Natural killer cell (primary cell): ENCODE measurements at regions not wholly inside any gene's neighbourhood (a gene's known extent, or its start where the extent isn't known, plus 50 kb on each side); places are given as distances from the start of the nearest gene placed in this dataset.

Source experiments
- ATAC-seq, 3 donors: fragments of 150-1000 bp in 2 of 3; fragments of 200-7000 bp in 1 of 3; cut with Tn5 transposase; 1 replicate in 1 of 3; 2 replicates in 2 of 3; pipeline ENCODE4 v1.10.0; 2021; ENCODE audit warnings: mild to moderate bottlenecking in 2 of 3, moderate library complexity in 2 of 3
- DNase-seq, 2 donors: peaks; one replicate each; pipeline versions ENCODE4 v3.0.0 to v3.0.0-alpha.2; 2013 to 2021; ENCODE audit warnings: mixed read lengths in 1 of 2
- H3K27ac ChIP-seq: one replicate; pipeline ENCODE4 v1.5.1; 2013; ENCODE audit warnings: mild to moderate bottlenecking, low read length
- H3K27me3 ChIP-seq: one replicate; pipeline ENCODE4 v1.6.1; 2013; ENCODE audit warnings: low read length; ENCODE audit not compliant: control insufficient read depth, insufficient read depth
- H3K36me3 ChIP-seq: one replicate; pipeline ENCODE4 v1.6.1; 2013; ENCODE audit warnings: low read length; ENCODE audit not compliant: control insufficient read depth, insufficient read depth
- H3K4me1 ChIP-seq: one replicate; pipeline ENCODE4 v1.6.1; 2013; ENCODE audit warnings: low read length; ENCODE audit not compliant: control insufficient read depth, insufficient read depth
- H3K4me3 ChIP-seq: one replicate; pipeline ENCODE4 v1.5.1; 2013; ENCODE audit warnings: low read length
- H3K9me3 ChIP-seq: one replicate; pipeline ENCODE4 v1.6.1; 2013; ENCODE audit warnings: low read length; ENCODE audit not compliant: control insufficient read depth, insufficient read depth
- H3K27ac Mint-ChIP-seq, 2 donors: one replicate each; pipeline ENCODE4 v1.8.0; 2022; ENCODE audit warnings: mild to moderate bottlenecking in 2 of 2, mixed read lengths in 2 of 2, moderate library complexity in 1 of 2
- H3K27me3 Mint-ChIP-seq, 2 donors: one replicate each; pipeline ENCODE4 v1.8.0; 2022; ENCODE audit warnings: low read depth in 2 of 2, mixed read lengths in 2 of 2
- H3K36me3 Mint-ChIP-seq: one replicate; pipeline ENCODE4 v1.8.0; 2022; ENCODE audit warnings: mixed read lengths
- H3K4me1 Mint-ChIP-seq, 2 donors: one replicate each; pipeline ENCODE4 v1.8.0; 2022; ENCODE audit warnings: mixed read lengths in 2 of 2
- H3K4me3 Mint-ChIP-seq: one replicate; pipeline ENCODE4 v1.8.0; 2022; ENCODE audit warnings: mild to moderate bottlenecking, moderate library complexity, mixed read lengths
- H3K9me3 Mint-ChIP-seq, 2 donors: one replicate each; pipeline ENCODE4 v1.8.0; 2022; ENCODE audit warnings: mixed read lengths in 2 of 2
- WGBS: methylation state at CpG from one replicate; pipeline ENCODE4 v1.1.7; 2013; ENCODE audit warnings: missing lambda C conversion rate; ENCODE audit not compliant: insufficient coverage; 5-methylcytosine and 5-hydroxymethylcytosine counted together
- intact Hi-C: fragments of 100-400 bp; cut with micrococcal nuclease; formaldehyde crosslinking; loops from one replicate; pipeline ENCODE4 v1.14.2; 2022
- TF ChIP-seq, protein P1 (sequence below): fragments of 200-600 bp; IDR thresholded peaks from one replicate; pipeline ENCODE4 v1.8.0; 2022; ENCODE audit warnings: antibody characterized with exemption

DNA sequence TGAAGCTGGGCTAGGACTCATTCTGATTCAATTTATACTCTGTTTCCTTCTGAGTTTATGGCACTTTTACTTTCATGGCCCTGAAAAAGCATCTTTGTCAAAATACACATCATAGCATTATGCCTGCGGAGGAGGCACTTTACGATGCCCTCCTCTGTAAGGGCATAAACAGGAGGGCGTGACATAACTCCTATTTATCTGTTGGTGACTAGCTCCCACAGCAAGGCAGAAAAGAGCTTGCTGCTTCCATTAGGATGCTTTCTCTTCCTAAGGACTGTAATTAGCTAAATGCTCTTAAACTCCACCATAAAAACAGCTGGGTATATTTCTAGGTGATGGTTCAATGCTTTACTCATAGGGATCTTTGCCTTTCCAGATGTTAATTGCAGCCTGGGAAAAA is 315.2 kb upstream of the GHITM start:
- TF ChIP-seq, protein P1, sequence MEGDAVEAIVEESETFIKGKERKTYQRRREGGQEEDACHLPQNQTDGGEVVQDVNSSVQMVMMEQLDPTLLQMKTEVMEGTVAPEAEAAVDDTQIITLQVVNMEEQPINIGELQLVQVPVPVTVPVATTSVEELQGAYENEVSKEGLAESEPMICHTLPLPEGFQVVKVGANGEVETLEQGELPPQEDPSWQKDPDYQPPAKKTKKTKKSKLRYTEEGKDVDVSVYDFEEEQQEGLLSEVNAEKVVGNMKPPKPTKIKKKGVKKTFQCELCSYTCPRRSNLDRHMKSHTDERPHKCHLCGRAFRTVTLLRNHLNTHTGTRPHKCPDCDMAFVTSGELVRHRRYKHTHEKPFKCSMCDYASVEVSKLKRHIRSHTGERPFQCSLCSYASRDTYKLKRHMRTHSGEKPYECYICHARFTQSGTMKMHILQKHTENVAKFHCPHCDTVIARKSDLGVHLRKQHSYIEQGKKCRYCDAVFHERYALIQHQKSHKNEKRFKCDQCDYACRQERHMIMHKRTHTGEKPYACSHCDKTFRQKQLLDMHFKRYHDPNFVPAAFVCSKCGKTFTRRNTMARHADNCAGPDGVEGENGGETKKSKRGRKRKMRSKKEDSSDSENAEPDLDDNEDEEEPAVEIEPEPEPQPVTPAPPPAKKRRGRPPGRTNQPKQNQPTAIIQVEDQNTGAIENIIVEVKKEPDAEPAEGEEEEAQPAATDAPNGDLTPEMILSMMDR: no peak
- H3K9me3 Mint-ChIP-seq: peaks cover 5 to 8% of the 10 kb centered on the region in 2 donors
- ATAC-seq: no peak

GRCh38 chr10:83834096-83834495 is 305.2 kb upstream of the GHITM start:
- Histone ChIP-seq H3K27me3 (no peaks in the 10 kb centered on the region), H3K4me1 (no peaks in the 10 kb centered on the region), H3K36me3 (no peaks in the 10 kb centered on the region), H3K27ac (no peak overlapping the region), H3K9me3 (no peaks in the 10 kb centered on the region), H3K4me3 (no peak overlapping the region)
- Mint-ChIP-seq H3K9me3 (peaks cover 2 to 4% of the 10 kb centered on the region in 2 donors), H3K36me3 (peaks cover 8% of the 10 kb centered on the region), H3K4me3 (no peak overlapping the region), H3K27me3 (no peaks in the 10 kb centered on the region), H3K27ac (no peak overlapping the region), H3K4me1 (no peaks in the 10 kb centered on the region)
- 85% methylated on average over 2 of the region's 2 CpGs for WGBS
- intact Hi-C loops: no loop called here
- DNase-seq (no peak), ATAC-seq (no peak)
- TF ChIP-seq, protein P1: no peak

More for the DNA sequence above, 315.2 kb upstream of the GHITM start:
- Mint-ChIP-seq H3K27me3 (no peaks in the 10 kb centered on the region), H3K4me1 (no peaks in the 10 kb centered on the region), H3K27ac (no peak overlapping the region), H3K4me3 (no peak overlapping the region), H3K36me3 (no peaks in the 10 kb centered on the region)
- WGBS: 75% methylated on average over 3 of the region's 3 CpGs
- H3K27ac ChIP-seq: no peak overlapping the region
- H3K9me3 ChIP-seq: no peaks in the 10 kb centered on the region
- intact Hi-C loops: no loop called here
- no peak for DNase-seq
- no peak overlapping the region for H3K4me3 ChIP-seq
- no peaks in the 10 kb centered on the region for H3K36me3 ChIP-seq
- no peaks in the 10 kb centered on the region for H3K4me1 ChIP-seq
- H3K27me3 ChIP-seq: no peaks in the 10 kb centered on the region

DNA sequence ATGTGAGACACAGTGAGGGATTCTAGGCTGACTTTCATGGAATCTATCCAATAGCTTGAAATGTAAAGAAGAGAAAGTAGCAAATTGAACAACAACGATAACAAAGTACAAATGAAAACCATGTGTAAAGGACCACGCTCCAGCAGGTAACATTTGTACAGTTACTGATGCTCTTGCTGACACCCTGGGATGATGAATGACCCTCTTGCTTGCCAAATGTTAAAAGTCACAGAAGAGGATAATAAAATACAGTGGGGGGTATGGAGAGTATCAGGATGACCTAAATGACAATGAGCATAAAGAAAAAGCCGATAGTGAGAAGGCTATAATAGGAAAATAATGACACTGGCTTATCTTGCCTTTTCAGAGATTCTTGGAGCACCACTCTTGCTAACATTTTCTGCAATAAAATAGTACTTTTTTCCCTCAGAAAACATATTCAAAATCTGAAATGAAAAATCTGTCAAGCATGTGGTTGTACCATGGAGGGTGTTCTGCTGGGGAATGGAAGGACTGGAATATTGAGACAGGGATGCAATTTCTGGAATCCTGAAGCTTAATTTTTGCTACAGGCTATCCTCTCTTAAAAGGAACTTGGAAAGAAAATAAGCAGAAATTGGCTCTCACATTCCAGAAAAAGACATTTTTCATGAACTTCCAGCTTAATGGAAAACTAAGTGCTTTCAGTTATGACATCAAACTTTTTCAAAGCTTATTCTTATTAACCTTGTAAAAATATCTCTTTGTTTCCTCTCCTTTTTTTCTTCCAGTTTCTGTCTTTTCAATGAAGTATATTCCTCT is 303.2 kb upstream of the GHITM start:
- no peak for DNase-seq

More for the DNA sequence above, 303.2 kb upstream of the GHITM start:
- H3K4me3 ChIP-seq: no peak overlapping the region
- Mint-ChIP-seq H3K4me3 (no peak overlapping the region), H3K27ac (no peak overlapping the region), H3K9me3 (peaks cover 2 to 4% of the 10 kb centered on the region in 2 donors), H3K4me1 (no peaks in the 10 kb centered on the region), H3K27me3 (no peaks in the 10 kb centered on the region), H3K36me3 (no peaks in the 10 kb centered on the region)
- H3K4me1 ChIP-seq: no peaks in the 10 kb centered on the region
- H3K36me3 ChIP-seq: no peaks in the 10 kb centered on the region
- 85% methylated on average over 3 of the region's 3 CpGs for WGBS
- no peaks in the 10 kb centered on the region for H3K27me3 ChIP-seq
- TF ChIP-seq, protein P1: no peak
- no peaks in the 10 kb centered on the region for H3K9me3 ChIP-seq
- intact Hi-C loops: no loop called here
- no peak overlapping the region for H3K27ac ChIP-seq
- ATAC-seq: no peak
